ENCODE measurements at regions not wholly inside any gene's neighbourhood (a gene's known extent, or its start where the extent isn't known, plus 50 kb on each side); places are given as distances from the start of the nearest gene placed in this dataset.

DNA sequence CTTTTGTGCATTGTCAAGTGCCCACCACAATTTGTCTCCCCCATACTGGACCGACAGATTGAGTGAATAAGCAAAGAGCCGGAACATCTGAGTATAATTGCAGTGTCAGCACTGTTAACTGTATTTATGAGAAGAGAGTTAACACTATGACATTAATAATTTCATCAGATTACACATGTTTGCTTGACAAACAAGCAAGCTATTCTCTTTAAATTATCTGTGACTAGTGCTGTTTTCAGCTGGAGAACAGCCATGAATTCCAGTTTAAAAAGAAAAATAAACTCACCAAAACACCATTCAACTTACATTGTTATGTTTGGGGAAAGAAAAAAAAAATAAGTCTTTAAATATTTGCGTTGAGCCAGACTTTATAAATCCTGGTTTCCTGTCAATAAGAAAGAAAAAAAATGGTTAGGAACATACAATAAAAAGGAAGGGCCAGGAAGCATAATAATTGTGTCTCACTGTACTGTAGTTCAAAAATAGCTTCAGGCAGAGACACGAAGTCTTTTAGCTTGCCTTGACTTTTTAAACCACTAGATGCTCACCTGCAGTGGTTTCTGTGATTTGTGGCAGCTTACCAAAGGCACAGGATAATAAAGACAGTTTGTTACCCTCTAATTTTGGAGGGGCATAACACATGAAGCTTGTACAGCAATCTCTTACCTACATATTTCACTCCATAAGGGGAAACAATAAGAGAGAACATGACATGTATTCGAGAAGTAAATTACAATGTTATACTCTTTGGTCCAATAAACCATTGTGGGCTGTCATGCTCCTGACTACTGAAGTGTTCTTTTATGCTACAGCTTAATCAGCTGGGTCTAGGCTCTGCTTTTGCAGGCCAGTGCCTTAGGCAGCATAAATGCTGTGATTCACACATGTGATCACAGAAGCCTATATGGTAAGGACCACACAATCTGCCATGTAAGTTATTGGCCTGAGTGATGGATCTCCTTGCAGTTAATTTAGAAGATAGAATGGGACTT lies 302.0 kb upstream of the ADGRL2 start:
- no peak overlapping the region for H2BK120ac ChIP-seq (replicated peaks; ENCODE audit: low read depth, low read length)
- no peak overlapping the region for H2BK20ac ChIP-seq (ENCODE audit: low read length)
- H2BK15ac ChIP-seq (ENCODE audit: low read length) = no peak overlapping the region
- H3K14ac ChIP-seq (ENCODE audit: insufficient read length) = no peak overlapping the region
- no peak overlapping the region for H3K56ac ChIP-seq (replicated peaks; ENCODE audit: insufficient read length, low read depth, low read length)
- H3K23me2 ChIP-seq (ENCODE audit: low read depth, low read length) = no peaks in the 10 kb centered on the region
- 90% methylated on average over 5 of the region's 5 CpGs; no CpG with 5 or more reads in 1 of the 2 experiments for WGBS, 2 experiments (ENCODE audit: extremely low coverage in 1 of 2, insufficient coverage in 1 of 2, insufficient read length in 1 of 2, insufficient replicate concordance in 2 of 2, low coverage in 1 of 2, low lambda C conversion rate in 2 of 2, missing lambda C conversion rate in 1 of 2)
- H3K79me2 ChIP-seq (ENCODE audit: control insufficient read depth in 1 of 2, insufficient read depth in 2 of 2, low read length in 2 of 2) = no peaks in the 10 kb centered on the region
- no peak overlapping the region for H2AK5ac ChIP-seq (ENCODE audit: low read depth, low read length)
- DNase-seq (ENCODE audit: low read depth in 1 of 2, low spot score in 2 of 2) = no peak
- no peak overlapping the region for H3K18ac ChIP-seq (ENCODE audit: extremely low read depth, low read length)
- peaks cover 0 to 2% (median 0%) of the 10 kb centered on the region in 4 experiments; a peak in 2 of 7 replicates for H3K4me1 ChIP-seq (replicated peaks in 1 of 4; ENCODE audit: control insufficient read depth in 3 of 4, insufficient read depth in 4 of 4, low read length in 3 of 4)
- no peak overlapping the region for H3K4ac ChIP-seq (replicated peaks; ENCODE audit: insufficient read length, low read depth, low read length)
- no peak overlapping the region for H3K23ac ChIP-seq (ENCODE audit: insufficient read length)
- no peaks in the 10 kb centered on the region for H3K27me3 ChIP-seq (replicated peaks in 1 of 4; ENCODE audit: control insufficient read depth in 3 of 4, extremely low read depth in 1 of 4, insufficient read depth in 3 of 4, low read length in 3 of 4)
- POLR2A ChIA-PET (ENCODE audit: partially characterized antibody) = no interaction called here
- no peak overlapping the region for H3K4me2 ChIP-seq (ENCODE audit: insufficient read depth in 1 of 2, low read depth in 2 of 2, low read length in 2 of 2)
- CTCF ChIA-PET (ENCODE audit: partially characterized antibody) = interaction anchor here (0.9 to 1.1 kb wide), 2 partner anchors 28 to 84 kb away, joined by 3 read pairs; no protein-coding TSS in a partner anchor
- H3K9me3 ChIP-seq (ENCODE audit: insufficient read depth in 2 of 2, low read depth in 1 of 2, low read length in 1 of 2) = no peaks in the 10 kb centered on the region
- no peak for TF ChIP-seq BRCA1 (IDR thresholded peaks at IDR 0.05; ENCODE audit: low read depth, low read length)
- TF ChIP-seq MAFK (IDR thresholded peaks at IDR 0.05; ENCODE audit: low read depth, low read length) = peak; percentile 49; the same call in 1 of the 2 replicates
- no peak overlapping the region for H2BK5ac ChIP-seq (ENCODE audit: low read depth, low read length)
- H3K36me3 ChIP-seq (ENCODE audit: control insufficient read depth in 2 of 4, insufficient read depth in 4 of 4, low read length in 3 of 4) = no peaks in the 10 kb centered on the region
- FAIRE-seq = no peak
- no peak overlapping the region for H2AFZ ChIP-seq (ENCODE audit: low read length)
- H4K8ac ChIP-seq (ENCODE audit: extremely low read depth, insufficient read depth, low read length) = no peak overlapping the region
- H3K4me3 ChIP-seq (ENCODE audit: extremely low read depth in 1 of 4, insufficient read depth in 2 of 4, low read depth in 3 of 4, low read length in 4 of 4) = no peak overlapping the region
- no peak overlapping the region for H3K27ac ChIP-seq (ENCODE audit: low read depth, low read length)
- no peak overlapping the region for H3K9ac ChIP-seq (replicated peaks in 1 of 4; ENCODE audit: extremely low read depth in 1 of 4, low read depth in 3 of 4, low read length in 3 of 4)
- H4K91ac ChIP-seq (replicated peaks; ENCODE audit: insufficient read length, low read length) = no peak overlapping the region
- no peaks in the 10 kb centered on the region for H4K20me1 ChIP-seq (replicated peaks in 1 of 2; ENCODE audit: control insufficient read depth in 1 of 2, insufficient read depth in 2 of 2, low read length in 2 of 2)
- no peaks in the 10 kb centered on the region for H3K79me1 ChIP-seq (ENCODE audit: low read depth, low read length)
- no peak overlapping the region for H2BK12ac ChIP-seq (ENCODE audit: low read depth, low read length)
- no peak overlapping the region for H4K5ac ChIP-seq (ENCODE audit: insufficient read length, low read depth, low read length)

Data from H1 (cell line).